H9 (cell line): ENCODE measurements at regions not wholly inside any gene's neighbourhood (a gene's known extent, or its start where the extent isn't known, plus 50 kb on each side); places are given as distances from the start of the nearest gene placed in this dataset.

ENCODE experiments used
- DNase-seq: peaks from one replicate; pipeline ENCODE4 v3.0.0-alpha.2; 2017
- H2AFZ ChIP-seq: one replicate; pipeline ENCODE4 v1.6.1; 2013; ENCODE audit warnings: mild to moderate bottlenecking, low read length, control low read depth, moderate library complexity
- H2AK5ac ChIP-seq: 2 replicates; pipeline ENCODE4 v1.6.1; 2013; ENCODE audit warnings: low read length, control low read depth, mixed read lengths; ENCODE audit not compliant: insufficient read length
- H2BK120ac ChIP-seq: one replicate; pipeline ENCODE4 v1.6.1; 2013; ENCODE audit warnings: low read depth, mild to moderate bottlenecking, low read length, control low read depth, inconsistent platforms; ENCODE audit not compliant: poor library complexity, severe bottlenecking
- H2BK12ac ChIP-seq: 2 replicates; pipeline ENCODE4 v1.6.1; 2013; ENCODE audit warnings: low read length, control low read depth, mixed read lengths, low read depth; ENCODE audit not compliant: insufficient read length
- H2BK15ac ChIP-seq: 2 replicates; pipeline ENCODE4 v1.6.1; 2013; ENCODE audit warnings: low read depth, low read length, control low read depth
- H2BK20ac ChIP-seq: one replicate; pipeline ENCODE4 v1.6.1; 2013; ENCODE audit warnings: low read depth, mild to moderate bottlenecking, low read length, control low read depth, inconsistent platforms; ENCODE audit not compliant: poor library complexity, severe bottlenecking
- H2BK5ac ChIP-seq: 2 replicates; pipeline ENCODE4 v1.6.1; 2013; ENCODE audit warnings: low read length, control low read depth, mixed read lengths; ENCODE audit not compliant: insufficient read length
- H3K14ac ChIP-seq: 2 replicates; pipeline ENCODE4 v1.6.1; 2013; ENCODE audit warnings: low read length, control low read depth; ENCODE audit not compliant: insufficient read depth
- H3K18ac ChIP-seq: 2 replicates; pipeline ENCODE4 v1.6.1; 2013; ENCODE audit warnings: low read depth, mild to moderate bottlenecking, mixed read lengths, low read length, control low read depth; ENCODE audit not compliant: insufficient read length
- H3K23ac ChIP-seq: 2 replicates; pipeline ENCODE4 v1.6.1; 2013; ENCODE audit warnings: low read length, control low read depth, mixed read lengths, low read depth; ENCODE audit not compliant: insufficient read length
- H3K23me2 ChIP-seq: 2 replicates; pipeline ENCODE4 v1.6.1; 2013; ENCODE audit warnings: low read depth, mild to moderate bottlenecking, mixed read lengths, low read length, control low read depth; ENCODE audit not compliant: insufficient read length, poor library complexity, severe bottlenecking
- H3K27ac ChIP-seq: 2 replicates; pipeline ENCODE4 v1.5.1; 2013; ENCODE audit warnings: low read length, control low read depth, mixed read lengths, low read depth; ENCODE audit not compliant: insufficient read length
- H3K27me3 ChIP-seq: 2 replicates; pipeline ENCODE4 v1.6.1; 2013; ENCODE audit warnings: low read length, control low read depth, inconsistent platforms; ENCODE audit not compliant: insufficient read depth
- H3K4ac ChIP-seq: 2 replicates; pipeline ENCODE4 v1.6.1; 2013; ENCODE audit warnings: low read depth, mild to moderate bottlenecking, control low read depth, inconsistent platforms, low read length, moderate library complexity
- H3K4me1 ChIP-seq: 2 replicates; pipeline ENCODE4 v1.6.1; 2013; ENCODE audit warnings: low read length, control low read depth, inconsistent platforms; ENCODE audit not compliant: insufficient read depth
- H3K4me2 ChIP-seq: 2 replicates; pipeline ENCODE4 v1.6.1; 2013; ENCODE audit warnings: low read length, control low read depth, mixed read lengths; ENCODE audit not compliant: insufficient read length, insufficient read depth
- H3K56ac ChIP-seq: 2 replicates; pipeline ENCODE4 v1.6.1; 2013; ENCODE audit warnings: low read depth, mild to moderate bottlenecking, mixed read lengths, low read length, control low read depth; ENCODE audit not compliant: insufficient read length
- H3K79me1 ChIP-seq: 2 replicates; pipeline ENCODE4 v1.6.1; 2013; ENCODE audit warnings: low read depth, mild to moderate bottlenecking, moderate library complexity, low read length, control low read depth, inconsistent platforms; ENCODE audit not compliant: insufficient read depth, poor library complexity, severe bottlenecking
- H3K79me2 ChIP-seq: 2 replicates; pipeline ENCODE4 v1.6.1; 2013; ENCODE audit warnings: low read length, control low read depth, inconsistent platforms; ENCODE audit not compliant: insufficient read depth
- H3K9ac ChIP-seq: 2 replicates; pipeline ENCODE4 v1.6.1; 2013; ENCODE audit warnings: low read length, control low read depth, mixed read lengths; ENCODE audit not compliant: insufficient read length; ENCODE audit errors: extremely low read depth
- H3K9me3 ChIP-seq: one replicate; pipeline ENCODE4 v1.6.1; 2013; ENCODE audit warnings: low read depth, low read length, inconsistent platforms; ENCODE audit not compliant: control insufficient read depth
- H3T11ph ChIP-seq: one replicate; pipeline ENCODE4 v1.6.1; 2013; ENCODE audit warnings: mild to moderate bottlenecking, low read length, control low read depth, inconsistent platforms
- H4K20me1 ChIP-seq: one replicate; pipeline ENCODE4 v1.6.1; 2013; ENCODE audit not compliant: control insufficient read depth, insufficient read length, insufficient read depth
- H4K5ac ChIP-seq: 2 replicates; pipeline ENCODE4 v1.6.1; 2013; ENCODE audit warnings: low read depth, mild to moderate bottlenecking, mixed read lengths, low read length, control low read depth; ENCODE audit not compliant: insufficient read length
- H4K8ac ChIP-seq: replicated peaks from 2 replicates; pipeline ENCODE4 v1.6.1; 2013; ENCODE audit warnings: low read length, control low read depth, mixed read lengths, low read depth; ENCODE audit not compliant: insufficient read length
- H4K91ac ChIP-seq: 2 replicates; pipeline ENCODE4 v1.6.1; 2013; ENCODE audit warnings: low read depth, mild to moderate bottlenecking, moderate library complexity, mixed read lengths, low read length, control low read depth; ENCODE audit not compliant: insufficient read length
- H3K27ac Mint-ChIP-seq, 3 experiments: 2 replicates in 2 of 3; 3 replicates in 1 of 3; pipeline ENCODE4 v1.8.0; 2020 to 2021; ENCODE audit warnings: mixed read lengths in 3 of 3, mild to moderate bottlenecking in 1 of 3, moderate library complexity in 1 of 3
- H3K27me3 Mint-ChIP-seq: 2 replicates; pipeline ENCODE4 v1.8.0; 2021; ENCODE audit warnings: low read depth, mild to moderate bottlenecking, moderate library complexity, mixed read lengths
- H3K36me3 Mint-ChIP-seq, 3 experiments: 2 replicates in 2 of 3; 3 replicates in 1 of 3; pipeline ENCODE4 v1.8.0; 2020 to 2021; ENCODE audit warnings: low read depth in 3 of 3, mixed read lengths in 3 of 3; ENCODE audit not compliant: insufficient read depth in 1 of 3
- H3K4me1 Mint-ChIP-seq, 2 experiments: 2 replicates each; pipeline ENCODE4 v1.8.0; 2020; ENCODE audit warnings: mixed read lengths in 2 of 2
- H3K4me3 Mint-ChIP-seq, 2 experiments: 2 replicates in 1 of 2; 3 replicates in 1 of 2; pipeline ENCODE4 v1.8.0; 2020 to 2021; ENCODE audit warnings: mild to moderate bottlenecking in 2 of 2, mixed read lengths in 2 of 2, moderate library complexity in 1 of 2
- H3K9me3 Mint-ChIP-seq, 2 experiments: 2 replicates in 1 of 2; 3 replicates in 1 of 2; pipeline ENCODE4 v1.8.0; 2020; ENCODE audit warnings: mild to moderate bottlenecking in 2 of 2, mixed read lengths in 2 of 2, moderate library complexity in 1 of 2
- CTCF ChIP-seq: fragments of 200-600 bp; sonication (generic); conservative IDR thresholded peaks from 3 replicates; pipeline ENCODE4 v1.8.0; 2021; ENCODE audit warnings: antibody characterized with exemption, mild to moderate bottlenecking
- WGBS: extraction: QIAGEN DNeasy Blood & Tissue Kit; methylation state at CpG from one replicate; pipeline ENCODE4 v1.1.7; 2013; ENCODE audit warnings: missing lambda C conversion rate, low lambda C conversion rate, mixed read lengths; ENCODE audit not compliant: insufficient read length; ENCODE audit errors: extremely low coverage; 5-methylcytosine and 5-hydroxymethylcytosine counted together

DNA sequence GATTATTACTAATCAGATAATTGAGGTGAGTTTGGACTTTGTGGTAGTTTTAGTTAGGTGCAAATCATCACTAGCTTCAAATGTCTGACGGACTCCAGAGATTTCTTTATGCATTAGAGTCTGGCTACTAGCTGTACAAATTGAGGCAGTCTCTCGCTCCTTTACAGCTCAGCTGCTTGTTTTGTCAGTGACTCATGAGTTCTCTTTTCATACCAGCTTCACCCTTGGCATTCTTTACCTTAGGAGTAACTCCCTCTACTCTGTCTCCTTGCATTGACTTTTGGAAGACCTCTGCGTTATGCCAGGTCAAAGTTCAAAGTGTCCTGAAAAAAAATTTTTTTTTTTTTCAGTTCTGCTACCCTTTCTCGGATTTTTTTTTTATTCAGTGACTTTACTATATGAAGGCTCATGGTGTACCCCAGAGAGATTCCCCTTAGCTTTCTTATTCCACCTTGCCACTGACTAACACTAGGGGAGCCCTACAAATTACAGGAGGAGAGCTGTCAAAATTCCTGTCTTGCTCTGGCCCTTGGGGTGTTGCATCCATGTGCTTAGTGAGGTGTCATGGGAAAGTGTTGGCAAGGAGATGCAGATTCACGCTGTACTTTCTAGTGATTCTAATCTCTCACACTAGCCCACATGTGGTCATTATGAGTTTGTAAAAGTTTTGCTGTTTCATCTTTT, 576.6 kb downstream of the ADGRL2 start:
- no peaks in the 10 kb centered on the region for H3K4me1 ChIP-seq
- Mint-ChIP-seq H3K36me3 (no peaks in the 10 kb centered on the region), H3K9me3 (no peaks in the 10 kb centered on the region; a peak in 1 of 5 replicates), H3K27ac (no peak overlapping the region), H3K4me3 (no peak overlapping the region), H3K4me1 (no peaks in the 10 kb centered on the region), H3K27me3 (no peaks in the 10 kb centered on the region)
- no peak overlapping the region for H3K4me2 ChIP-seq
- no peak overlapping the region for H4K5ac ChIP-seq
- no peak overlapping the region for H3K56ac ChIP-seq
- no peak overlapping the region for H2BK12ac ChIP-seq
- no peak overlapping the region for H2BK120ac ChIP-seq
- H4K91ac ChIP-seq, result no peak overlapping the region
- WGBS, result no CpG with 5 or more reads among the region's 5 CpGs
- H3K27me3 ChIP-seq, result no peaks in the 10 kb centered on the region
- H3K23ac ChIP-seq, result no peak overlapping the region
- no peak overlapping the region for H4K8ac ChIP-seq
- no peak overlapping the region for H3K9ac ChIP-seq
- no peak overlapping the region for H3K27ac ChIP-seq
- H3K14ac ChIP-seq, result no peak overlapping the region
- no peak overlapping the region for H2AFZ ChIP-seq
- no peaks in the 10 kb centered on the region for H4K20me1 ChIP-seq
- H3K79me1 ChIP-seq, result no peaks in the 10 kb centered on the region
- H3K79me2 ChIP-seq, result no peaks in the 10 kb centered on the region
- no peak overlapping the region for H3T11ph ChIP-seq
- no peak overlapping the region for H2BK5ac ChIP-seq
- no peaks in the 10 kb centered on the region for H3K9me3 ChIP-seq
- H3K18ac ChIP-seq, result no peak overlapping the region
- no peak overlapping the region for H2BK15ac ChIP-seq
- H2AK5ac ChIP-seq, result no peak overlapping the region
- H3K4ac ChIP-seq, result no peak overlapping the region
- no peak for DNase-seq
- no peaks in the 10 kb centered on the region for H3K23me2 ChIP-seq
- TF ChIP-seq CTCF, result peak; percentile 51; the same call in 2 of the 3 replicates
- H2BK20ac ChIP-seq, result no peak overlapping the region
